Fibroblast of skin of left biceps (primary cell): ENCODE measurements at regions not wholly inside any gene's neighbourhood (a gene's known extent, or its start where the extent isn't known, plus 50 kb on each side); places are given as distances from the start of the nearest gene placed in this dataset.

Source experiments
- DNase-seq, 2 experiments: peaks; one replicate each; pipeline ENCODE4 v3.0.0-alpha.2; 2013; ENCODE audit warnings: low read depth in 2 of 2

DNA sequence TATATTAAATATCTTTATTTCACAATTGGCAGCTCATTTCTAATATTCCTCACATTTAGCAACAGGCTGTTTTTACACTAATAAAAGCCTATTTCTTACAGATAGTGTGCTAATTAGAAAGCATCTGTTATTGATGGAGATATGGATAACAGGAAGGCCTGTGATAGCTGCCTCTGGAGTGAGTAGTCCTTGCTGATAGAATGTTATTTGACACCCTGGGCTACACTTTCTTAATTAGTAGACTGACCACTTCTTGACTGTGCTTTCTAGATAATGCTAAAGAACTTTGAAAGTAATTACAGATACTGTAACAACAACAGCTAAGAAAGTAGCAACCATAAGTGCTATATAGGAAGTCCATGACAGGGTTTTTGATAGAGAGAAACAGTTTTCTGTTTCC is 554.3 kb downstream of the DIAPH3 start:
- DNase-seq = no peak
